Dermis blood vessel endothelial cell (primary cell): ENCODE measurements at regions not wholly inside any gene's neighbourhood (a gene's known extent, or its start where the extent isn't known, plus 50 kb on each side); places are given as distances from the start of the nearest gene placed in this dataset.
"Not testable (repeated sequence)": the region's sequence is repeated elsewhere in the genome, so short reads cannot be mapped to it uniquely, and the experiment has no call there.

ENCODE experiments used
- DNase-seq: peaks from one replicate; pipeline ENCODE4 v3.0.0; 2010

DNA sequence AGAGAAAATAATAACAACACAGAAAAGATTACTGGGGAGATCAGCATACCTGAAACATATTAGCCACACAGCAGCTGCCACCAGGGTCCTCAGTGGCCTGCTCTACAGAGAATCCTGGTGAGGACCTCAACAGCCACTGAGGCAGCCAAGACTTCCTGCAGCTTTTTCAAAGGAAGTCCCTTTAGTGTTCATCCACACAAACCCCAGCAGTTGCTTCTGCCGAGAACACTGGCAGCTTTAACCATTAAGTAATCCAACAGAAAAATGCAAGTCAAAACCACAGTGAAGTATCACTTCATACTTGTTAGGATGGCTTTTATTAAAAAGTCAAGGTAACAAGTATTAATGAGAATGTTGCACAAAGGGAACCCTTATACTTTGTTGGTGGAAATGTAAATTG is 542.0 kb upstream of the GCFC2 start:
- no peak for DNase-seq

- DNase-seq = no peak
These were observed 540.6 kb upstream of the GCFC2 start for GRCh38 chr2:76251342-76251741.

DNA sequence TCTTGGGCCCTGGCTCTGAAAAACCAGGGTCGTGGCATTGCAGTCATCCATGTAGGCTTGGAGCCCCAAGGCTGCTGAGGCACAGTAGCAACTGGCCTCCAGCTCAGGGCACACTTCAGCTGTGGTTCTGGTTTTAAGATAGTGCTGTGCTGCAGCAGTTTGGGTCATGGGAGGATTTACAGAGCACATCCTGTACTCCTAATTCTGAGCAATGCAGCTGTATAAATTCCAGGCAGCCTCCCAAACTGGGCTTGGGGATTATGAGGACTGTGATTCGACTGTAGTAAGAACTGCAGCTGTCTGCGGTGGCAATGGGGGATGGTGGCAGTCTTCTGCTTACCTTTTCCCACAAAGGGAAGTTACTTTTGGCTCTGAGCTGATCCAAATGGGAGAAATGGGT is 536.3 kb upstream of the GCFC2 start:
- no peak for DNase-seq

DNA sequence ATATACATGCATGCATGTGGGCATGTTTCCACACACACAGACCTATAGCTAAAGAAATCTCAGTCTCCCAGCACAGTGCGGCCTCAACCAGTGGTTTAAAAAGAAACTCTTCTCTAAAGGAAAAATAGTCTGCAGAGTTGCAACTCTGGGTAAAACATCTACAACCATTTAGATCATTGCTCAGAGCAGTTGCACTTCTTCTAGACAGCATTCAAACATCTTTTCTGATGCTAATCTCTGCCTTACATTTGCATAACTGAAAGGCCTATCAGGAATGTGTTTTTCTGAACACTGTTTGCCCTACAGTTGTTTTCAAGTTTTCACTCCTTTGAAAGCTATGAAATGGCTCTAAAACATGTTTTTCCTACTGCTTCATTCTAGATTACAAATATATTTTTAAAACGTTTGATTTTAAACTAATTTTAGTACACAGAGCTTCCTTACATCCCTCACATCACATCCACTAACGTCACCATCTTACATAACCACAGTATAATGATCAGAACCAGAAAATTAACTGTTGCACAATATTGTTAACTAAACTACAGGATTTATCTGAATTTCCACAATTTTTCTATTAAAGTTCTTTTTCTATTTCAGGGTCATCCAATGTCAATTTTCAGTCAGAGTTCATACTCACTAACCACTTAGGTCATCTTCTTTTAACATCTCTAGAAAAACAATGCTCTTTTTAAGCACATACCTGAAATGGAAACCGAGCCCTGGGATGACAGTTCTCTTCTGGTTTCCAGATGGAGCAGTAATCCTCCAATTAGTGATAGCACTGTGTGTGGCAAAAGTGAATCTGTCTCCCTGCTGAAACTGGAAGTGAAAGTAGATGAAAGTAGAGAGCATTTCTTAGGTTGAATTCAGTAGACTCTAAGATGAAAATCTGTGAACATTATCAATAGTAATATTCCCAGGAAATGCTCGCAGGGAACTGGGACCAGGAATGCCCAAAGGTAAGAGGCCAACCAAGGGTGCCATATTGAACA is 501.6 kb upstream of the GCFC2 start:
- no peak for DNase-seq

DNA sequence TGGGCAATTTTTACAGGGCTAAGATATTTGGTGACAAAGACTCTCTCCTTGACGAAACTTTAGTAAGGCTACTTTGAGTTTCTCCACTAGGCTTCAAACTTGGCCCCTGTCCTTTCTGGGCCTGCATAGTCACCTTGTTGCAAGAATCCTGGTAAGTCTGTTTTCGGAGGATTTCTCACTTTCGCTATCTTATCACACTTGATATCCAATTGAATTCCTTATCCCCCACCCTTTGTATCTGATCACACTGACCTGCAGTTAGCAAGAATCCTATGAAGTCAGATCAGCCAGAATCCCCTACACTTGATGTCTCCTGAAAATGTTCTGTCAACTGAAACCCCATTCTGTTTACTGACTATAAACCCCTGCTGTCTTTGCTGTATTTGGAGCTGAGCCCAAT is 499.8 kb upstream of the GCFC2 start:
- DNase-seq = no peak

GRCh38 chr2:76204048-76204447 is 493.3 kb upstream of the GCFC2 start:
- no peak for DNase-seq

DNA sequence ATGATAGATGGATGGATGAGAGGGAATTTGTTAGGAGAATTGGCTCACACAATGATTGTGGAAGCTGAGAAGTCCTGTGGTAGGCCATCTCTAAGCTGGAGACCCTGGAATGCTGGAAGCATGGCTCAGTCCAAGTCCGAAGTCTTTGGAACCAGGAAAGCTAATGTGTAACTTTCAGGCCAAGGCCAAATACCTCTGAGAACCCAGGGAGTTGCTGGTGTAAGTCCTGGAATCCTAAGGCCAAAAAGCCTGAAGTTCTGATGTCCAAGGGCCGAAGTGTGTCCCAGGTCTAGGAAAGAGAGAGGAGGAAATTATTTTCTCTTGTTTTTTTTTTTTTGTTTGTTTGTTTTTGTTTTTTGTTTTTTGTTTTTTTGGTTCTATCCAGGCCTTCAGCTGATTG is 492.2 kb upstream of the GCFC2 start:
- no peak for DNase-seq

DNA sequence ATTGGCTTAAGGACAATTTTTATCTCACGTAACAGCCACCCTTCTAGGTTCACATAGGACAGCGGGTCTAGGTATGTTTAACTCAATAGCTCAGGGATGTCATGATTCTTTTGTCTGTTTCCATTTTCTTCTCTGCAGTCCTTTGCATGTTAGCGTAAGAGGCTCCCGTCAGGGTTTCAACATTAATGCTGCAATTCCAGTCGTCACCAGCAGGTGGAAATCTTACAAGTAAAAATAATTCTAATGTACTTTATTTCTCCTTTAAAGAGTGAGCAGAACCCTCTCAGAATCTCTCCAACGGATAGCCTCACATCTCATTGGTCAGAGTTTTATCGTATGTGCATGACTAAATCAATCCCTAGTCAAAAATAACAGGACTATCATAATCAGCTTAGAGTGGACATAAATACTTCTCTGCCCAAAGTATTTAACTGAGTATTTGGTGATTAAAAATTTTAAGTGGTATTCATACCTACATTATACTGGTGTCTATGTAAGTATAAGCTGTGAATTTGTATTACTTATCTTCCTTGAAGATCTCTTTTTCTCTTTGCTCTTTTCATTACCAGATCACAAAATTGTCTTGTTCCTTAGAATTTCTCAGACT is 487.2 kb upstream of the GCFC2 start:
- peak; percentile 71 for DNase-seq

GRCh38 chr2:76197428-76197827 is 486.7 kb upstream of the GCFC2 start:
- no peak for DNase-seq

GRCh38 chr2:76194031-76194775 is 483.5 kb upstream of the GCFC2 start:
- no peak for DNase-seq

- no peak for DNase-seq
These were observed 482.4 kb upstream of the GCFC2 start for GRCh38 chr2:76193089-76193488.

- no peak for DNase-seq
These were observed 477.8 kb upstream of the GCFC2 start for GRCh38 chr2:76188334-76189008.

GRCh38 chr2:76187415-76187814 is 476.7 kb upstream of the GCFC2 start:
- DNase-seq = no peak

GRCh38 chr2:76180676-76181075 is 470.0 kb upstream of the GCFC2 start:
- no peak for DNase-seq

- DNase-seq = no peak
These were observed 467.9 kb upstream of the GCFC2 start for GRCh38 chr2:76178610-76179009.

DNA sequence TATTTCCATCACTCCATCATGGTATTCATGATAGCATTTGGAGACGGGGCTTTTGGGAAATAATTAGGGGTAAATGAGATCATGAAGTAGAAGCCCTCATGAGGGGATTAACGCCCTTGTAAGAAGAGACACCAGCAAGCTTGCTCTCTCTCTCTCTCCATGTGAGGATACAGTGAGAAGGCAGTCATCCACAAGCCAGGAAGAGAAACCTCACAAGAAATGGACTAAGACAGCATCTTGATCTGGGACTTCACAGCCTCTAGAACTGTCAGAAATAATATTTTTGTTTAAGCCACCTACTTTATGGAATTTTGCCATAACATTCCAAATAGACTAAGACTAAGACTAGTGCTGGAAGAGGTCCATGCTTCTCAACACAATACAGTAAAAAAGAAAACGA is 464.6 kb upstream of the GCFC2 start:
- DNase-seq = no peak

GRCh38 chr2:76174505-76174904 is 463.8 kb upstream of the GCFC2 start:
- no peak for DNase-seq

DNA sequence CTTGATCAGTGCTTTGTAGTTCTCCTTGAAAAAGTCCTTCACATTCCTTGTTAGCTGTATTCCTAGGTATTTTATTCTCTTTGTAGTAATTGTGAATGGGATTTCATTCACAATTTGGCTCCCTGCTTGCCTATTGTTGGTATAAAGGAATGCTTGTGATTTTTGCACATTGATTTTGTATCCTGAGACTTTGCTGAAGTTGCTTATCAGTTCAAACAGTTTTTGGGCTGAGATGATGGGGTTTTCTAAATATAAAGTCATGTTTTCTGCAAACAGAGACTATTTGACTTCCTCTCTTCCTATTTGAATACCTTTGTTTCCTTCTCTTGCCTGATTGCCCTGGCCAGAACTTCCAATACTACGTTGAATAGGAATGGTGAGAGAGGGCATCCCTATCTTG is 462.5 kb upstream of the GCFC2 start:
- not testable (repeated sequence) for DNase-seq

- DNase-seq = not testable (repeated sequence)
These were observed 461.5 kb upstream of the GCFC2 start for GRCh38 chr2:76172154-76172595.

GRCh38 chr2:76170856-76171255 is 460.1 kb upstream of the GCFC2 start:
- DNase-seq = no peak

GRCh38 chr2:76170009-76170384 is 459.3 kb upstream of the GCFC2 start:
- no peak for DNase-seq

GRCh38 chr2:76169276-76170008 is 458.7 kb upstream of the GCFC2 start:
- DNase-seq = no peak
